Neural cell (in vitro differentiated cells): ENCODE measurements at regions not wholly inside any gene's neighbourhood (a gene's known extent, or its start where the extent isn't known, plus 50 kb on each side); places are given as distances from the start of the nearest gene placed in this dataset.
"Not testable (repeated sequence)": the region's sequence is repeated elsewhere in the genome, so short reads cannot be mapped to it uniquely, and the experiment has no call there.

ENCODE experiments used
- H2AFZ ChIP-seq: fragments of 200-600, 300-800 bp; sonication (generic), shearing (Covaris generic); 2 replicates; pipeline ENCODE4 v1.6.0; 2014; ENCODE audit warnings: low read depth, mild to moderate bottlenecking, antibody characterized with exemption, low read length, moderate library complexity
- H3F3A ChIP-seq: fragments of 200-600 bp; shearing (Covaris generic); 2 replicates; pipeline ENCODE4 v1.6.1; 2016; ENCODE audit warnings: mild to moderate bottlenecking, moderate library complexity, mixed read lengths, antibody characterized with exemption, low read length; ENCODE audit not compliant: insufficient read depth, poor library complexity, severe bottlenecking
- H3K27ac ChIP-seq: fragments of 200-600, 300-800 bp; sonication (generic), shearing (Covaris generic); 2 replicates; pipeline ENCODE4 v1.5.1; 2014; ENCODE audit warnings: mild to moderate bottlenecking, low read length, moderate library complexity
- H3K27me3 ChIP-seq: fragments of 300-800, 200-600 bp; sonication (generic), shearing (Covaris generic); 2 replicates; pipeline ENCODE4 v1.6.0; 2014; ENCODE audit warnings: mild to moderate bottlenecking, low read depth, low read length, moderate library complexity; ENCODE audit not compliant: insufficient read depth
- H3K36me3 ChIP-seq: fragments of 300-800, 200-600 bp; sonication (generic), shearing (Covaris generic); 2 replicates; pipeline ENCODE4 v1.5.1; 2014; ENCODE audit warnings: mild to moderate bottlenecking, antibody characterized with exemption, low read length, moderate library complexity; ENCODE audit not compliant: insufficient read depth
- H3K4me2 ChIP-seq: fragments of 300-800, 200-600 bp; sonication (generic), shearing (Covaris generic); 2 replicates; pipeline ENCODE4 v1.6.0; 2014; ENCODE audit warnings: mild to moderate bottlenecking, low read length
- H3K4me3 ChIP-seq: fragments of 300-800, 200-600 bp; sonication (generic), shearing (Covaris generic); 2 replicates; pipeline ENCODE4 v1.5.1; 2014; ENCODE audit warnings: mild to moderate bottlenecking, low read length, moderate library complexity
- H3K79me2 ChIP-seq: fragments of 200-600 bp; shearing (Covaris generic); replicated peaks from 2 replicates; pipeline ENCODE4 v1.6.0; 2014; ENCODE audit warnings: mild to moderate bottlenecking, low read length, moderate library complexity; ENCODE audit not compliant: insufficient read depth
- H3K9ac ChIP-seq: fragments of 300-800, 200-600 bp; sonication (generic), shearing (Covaris generic); 2 replicates; pipeline ENCODE4 v1.6.1; 2016; ENCODE audit warnings: mild to moderate bottlenecking, low read length, mixed read lengths
- H3K9me2 ChIP-seq: fragments of 200-600 bp; shearing (Covaris generic); 2 replicates; pipeline ENCODE4 v1.6.1; 2016; ENCODE audit warnings: mild to moderate bottlenecking, low read length, mixed read lengths; ENCODE audit not compliant: insufficient read depth
- H3K9me3 ChIP-seq: fragments of 200-600, 300-800 bp; sonication (generic), shearing (Covaris generic); 2 replicates; pipeline ENCODE4 v1.6.1; 2016; ENCODE audit warnings: mild to moderate bottlenecking, mixed run types, low read length, moderate library complexity, mixed read lengths
- H4K20me1 ChIP-seq: fragments of 200-600 bp; shearing (Covaris generic); 2 replicates; pipeline ENCODE4 v1.6.1; 2016; ENCODE audit warnings: mild to moderate bottlenecking, mixed run types; ENCODE audit not compliant: insufficient read depth
- CTCF ChIP-seq: fragments of 450-650 bp; IDR thresholded peaks from 2 replicates; pipeline ENCODE4 v1.5.1; 2014; ENCODE audit warnings: antibody characterized with exemption, mild to moderate bottlenecking, moderate library complexity; ENCODE audit not compliant: poor library complexity, severe bottlenecking
- EP300 ChIP-seq: fragments of 450-650 bp; conservative IDR thresholded peaks from 2 replicates; pipeline ENCODE4 v1.6.1; 2014; ENCODE audit warnings: antibody characterized with exemption, mild to moderate bottlenecking, moderate library complexity; ENCODE audit not compliant: poor library complexity, severe bottlenecking
- EZH2 ChIP-seq: fragments of 200-600, 300-800 bp; shearing (Covaris generic), sonication (generic); IDR thresholded peaks from 2 replicates; pipeline ENCODE4 v1.6.1; 2014; ENCODE audit warnings: antibody characterized with exemption, low read length, borderline replicate concordance, mild to moderate bottlenecking; ENCODE audit not compliant: insufficient read depth, poor library complexity, severe bottlenecking
- MXI1 ChIP-seq: fragments of 450-650 bp; conservative IDR thresholded peaks from 2 replicates; pipeline ENCODE4 v1.6.1; 2014; ENCODE audit warnings: antibody characterized with exemption, mild to moderate bottlenecking; ENCODE audit not compliant: poor library complexity, severe bottlenecking
- POLR2AphosphoS5 ChIP-seq: IDR thresholded peaks from 2 replicates; pipeline ENCODE4 v1.6.1; 2012
- RAD21 ChIP-seq: fragments of 450-650 bp; conservative IDR thresholded peaks from 2 replicates; pipeline ENCODE4 v1.6.1; 2014; ENCODE audit warnings: antibody characterized with exemption, mild to moderate bottlenecking, moderate library complexity
- REST ChIP-seq: IDR thresholded peaks from 2 replicates; pipeline ENCODE4 v1.6.1; 2012; ENCODE audit warnings: borderline replicate concordance
- SMC3 ChIP-seq: fragments of 450-650 bp; conservative IDR thresholded peaks from 2 replicates; pipeline ENCODE4 v1.6.1; 2014; ENCODE audit warnings: antibody characterized with exemption, mild to moderate bottlenecking, moderate library complexity; ENCODE audit not compliant: poor library complexity
- TAF1 ChIP-seq: IDR thresholded peaks from 2 replicates; pipeline ENCODE4 v1.6.1; 2012; ENCODE audit warnings: low read depth

DNA sequence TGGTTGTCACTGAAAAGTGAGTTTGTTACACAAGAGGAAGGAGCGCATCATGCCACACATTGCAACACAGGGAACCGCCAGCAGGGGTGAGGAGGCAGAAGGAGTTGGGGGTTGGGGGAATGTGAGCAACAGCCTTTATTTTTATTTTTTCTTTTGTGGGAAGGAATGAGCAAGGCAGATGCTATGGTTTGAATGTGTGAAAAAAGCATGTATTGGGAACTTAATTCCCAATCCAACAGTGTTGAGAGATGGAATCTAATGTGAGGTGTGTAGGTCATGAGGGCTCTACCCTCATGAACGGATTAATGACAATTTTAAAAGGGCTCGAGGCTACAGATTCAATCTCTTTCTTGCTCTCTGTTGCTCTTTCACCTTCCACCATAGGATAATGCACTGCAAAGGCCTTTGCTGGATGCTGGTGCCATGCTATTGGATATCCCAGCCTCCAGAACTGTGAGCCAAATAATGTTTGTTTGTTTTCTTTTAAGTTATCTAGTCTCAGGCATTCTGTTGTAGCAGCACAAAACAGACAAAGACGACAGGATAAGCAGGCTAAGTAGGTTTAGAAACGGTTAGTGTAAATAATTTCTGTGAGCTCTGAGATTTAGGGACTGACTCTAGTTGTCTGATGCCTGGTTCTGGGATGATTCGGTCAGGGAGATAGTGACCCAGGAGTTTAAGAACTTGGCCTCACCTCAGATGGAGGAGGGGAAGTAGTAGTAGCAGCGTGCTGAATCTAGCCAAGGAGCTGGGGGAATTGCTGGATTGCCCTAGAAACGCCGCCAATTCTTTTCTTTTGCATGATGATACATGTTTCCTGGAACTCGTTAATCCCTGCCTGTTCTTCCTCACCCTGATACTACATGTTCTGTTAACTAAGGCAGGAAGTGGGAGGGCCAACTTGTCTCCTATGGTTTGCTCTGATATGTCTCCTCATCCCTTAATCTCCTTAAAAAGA is 156.6 kb upstream of the CTSO start:
- peaks cover 4% of the 10 kb centered on the region for H3F3A ChIP-seq

DNA sequence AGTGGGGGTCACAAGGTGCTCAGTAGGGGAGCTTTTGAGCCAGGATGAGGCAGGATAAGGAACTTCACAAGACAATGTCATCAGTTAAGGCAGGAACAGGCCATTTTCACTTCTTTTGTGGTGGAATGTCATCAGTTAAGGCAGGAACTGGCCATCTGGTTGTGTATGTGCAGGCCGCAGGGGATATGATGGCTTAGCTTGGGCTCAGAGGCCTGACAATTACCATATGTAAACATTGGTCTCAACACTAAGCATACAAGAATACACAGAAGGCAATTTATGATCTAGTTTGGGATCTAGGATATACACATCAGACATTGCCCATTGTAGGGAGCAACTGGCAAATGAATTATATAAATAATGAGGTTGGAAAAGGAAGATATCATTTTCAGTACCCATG is 155.4 kb upstream of the CTSO start:
- H3F3A ChIP-seq, H3K4me2 ChIP-seq, H3K79me2 ChIP-seq, H3K36me3 ChIP-seq, H4K20me1 ChIP-seq, H2AFZ ChIP-seq, H3K9me2 ChIP-seq, H3K9me3 ChIP-seq, H3K27me3 ChIP-seq, H3K27ac ChIP-seq, H3K4me3 ChIP-seq, H3K9ac ChIP-seq: not testable (repeated sequence)

More for the DNA sequence above, 156.6 kb upstream of the CTSO start:
- Histone ChIP-seq H3K27me3 (no peaks in the 10 kb centered on the region), H3K4me3 (no peak overlapping the region), H4K20me1 (no peaks in the 10 kb centered on the region), H3K9me2 (no peaks in the 10 kb centered on the region), H3K36me3 (no peaks in the 10 kb centered on the region), H3K4me2 (no peak overlapping the region), H3K79me2 (no peaks in the 10 kb centered on the region), H2AFZ (no peak overlapping the region), H3K9ac (no peak overlapping the region), H3K9me3 (no peaks in the 10 kb centered on the region), H3K27ac (no peak overlapping the region)
- TF ChIP-seq EZH2, result no peak
- TF ChIP-seq EP300, result no peak
- TF ChIP-seq RAD21, result no peak
- TF ChIP-seq TAF1, result no peak
- TF ChIP-seq REST, result no peak
- no peak for TF ChIP-seq POLR2AphosphoS5
- TF ChIP-seq CTCF, result no peak
- TF ChIP-seq MXI1, result no peak
- no peak for TF ChIP-seq SMC3
